HTR-8/SVneo (cell line): ENCODE measurements at regions not wholly inside any gene's neighbourhood (a gene's known extent, or its start where the extent isn't known, plus 50 kb on each side); places are given as distances from the start of the nearest gene placed in this dataset.

Experiments used
- DNase-seq: peaks from one replicate; pipeline ENCODE4 v3.0.0; 2011; ENCODE audit warnings: low spot score, mixed read lengths; ENCODE audit not compliant: insufficient read length
- FAIRE-seq: peaks from 2 replicates; lab custom pipeline; 2011; peaks lifted over from hg19 to GRCh38; lab: Jason Lieb, UNC

GRCh38 chr1:191818198-191818597, 340.1 kb upstream of the RGS18 start:
- DNase-seq = no peak
- no peak for FAIRE-seq

- FAIRE-seq = no peak
- DNase-seq = no peak
Observed at GRCh38 chr1:191831572-191831971, 326.7 kb upstream of the RGS18 start.

GRCh38 chr1:191839891-191840290, 318.4 kb upstream of the RGS18 start:
- DNase-seq (no peak), FAIRE-seq (no peak)

- DNase-seq = no peak
Observed at GRCh38 chr1:191851799-191852595, 306.3 kb upstream of the RGS18 start.

GRCh38 chr1:191852907-191853306, 305.4 kb upstream of the RGS18 start:
- DNase-seq (no peak), FAIRE-seq (no peak)

More at GRCh38 chr1:191851799-191852595, 306.3 kb upstream of the RGS18 start:
- FAIRE-seq = no peak

- no peak for FAIRE-seq
Observed at GRCh38 chr1:191857600-191857999, 300.7 kb upstream of the RGS18 start.

GRCh38 chr1:191865479-191865878, 292.8 kb upstream of the RGS18 start:
- no peak for FAIRE-seq
- no peak for DNase-seq

More at GRCh38 chr1:191857600-191857999, 300.7 kb upstream of the RGS18 start:
- no peak for DNase-seq

- no peak for FAIRE-seq
- no peak for DNase-seq
Observed at GRCh38 chr1:191866155-191866554, 292.1 kb upstream of the RGS18 start.

- FAIRE-seq = no peak
- DNase-seq = no peak
Observed at GRCh38 chr1:191869790-191870312, 288.4 kb upstream of the RGS18 start.

- FAIRE-seq = no peak
- DNase-seq = no peak
Observed at GRCh38 chr1:191870490-191870889, 287.8 kb upstream of the RGS18 start.

GRCh38 chr1:191875994-191876393, 282.3 kb upstream of the RGS18 start:
- DNase-seq = no peak
- FAIRE-seq = no peak

- FAIRE-seq = no peak
Observed at GRCh38 chr1:191876631-191877030, 281.6 kb upstream of the RGS18 start.

GRCh38 chr1:191882870-191883269, 275.4 kb upstream of the RGS18 start:
- DNase-seq = no peak
- no peak for FAIRE-seq

More at GRCh38 chr1:191876631-191877030, 281.6 kb upstream of the RGS18 start:
- no peak for DNase-seq

- DNase-seq (no peak), FAIRE-seq (no peak)
Observed at GRCh38 chr1:191886977-191887376, 271.3 kb upstream of the RGS18 start.

GRCh38 chr1:191888996-191889622, 269.2 kb upstream of the RGS18 start:
- DNase-seq (no peak), FAIRE-seq (no peak)

- DNase-seq = no peak
- no peak for FAIRE-seq
Observed at GRCh38 chr1:191889623-191890003, 268.6 kb upstream of the RGS18 start.

- no peak for FAIRE-seq
- DNase-seq = no peak
Observed at GRCh38 chr1:191890433-191891088, 267.7 kb upstream of the RGS18 start.

GRCh38 chr1:191892716-191893115, 265.5 kb upstream of the RGS18 start:
- no peak for FAIRE-seq
- no peak for DNase-seq

GRCh38 chr1:191895049-191895448, 263.2 kb upstream of the RGS18 start:
- DNase-seq (no peak), FAIRE-seq (no peak)

GRCh38 chr1:191895462-191896058, 262.7 kb upstream of the RGS18 start:
- DNase-seq (no peak), FAIRE-seq (no peak)

- FAIRE-seq = no peak
Observed at GRCh38 chr1:191897134-191897533, 261.1 kb upstream of the RGS18 start.

More at GRCh38 chr1:191897134-191897533, 261.1 kb upstream of the RGS18 start:
- DNase-seq = no peak
